GM12892 (cell line): ENCODE measurements at regions not wholly inside any gene's neighbourhood (a gene's known extent, or its start where the extent isn't known, plus 50 kb on each side); places are given as distances from the start of the nearest gene placed in this dataset.

Experiments
- POLR2A ChIP-seq: IDR thresholded peaks from 2 replicates; pipeline ENCODE4 v1.6.1; 2011; ENCODE audit warnings: low read depth, low read length, control low read depth
- TAF1 ChIP-seq: IDR thresholded peaks from 2 replicates; pipeline ENCODE4 v1.6.1; 2011; ENCODE audit warnings: low read depth, mild to moderate bottlenecking, control low read depth, low read length, borderline replicate concordance

DNA sequence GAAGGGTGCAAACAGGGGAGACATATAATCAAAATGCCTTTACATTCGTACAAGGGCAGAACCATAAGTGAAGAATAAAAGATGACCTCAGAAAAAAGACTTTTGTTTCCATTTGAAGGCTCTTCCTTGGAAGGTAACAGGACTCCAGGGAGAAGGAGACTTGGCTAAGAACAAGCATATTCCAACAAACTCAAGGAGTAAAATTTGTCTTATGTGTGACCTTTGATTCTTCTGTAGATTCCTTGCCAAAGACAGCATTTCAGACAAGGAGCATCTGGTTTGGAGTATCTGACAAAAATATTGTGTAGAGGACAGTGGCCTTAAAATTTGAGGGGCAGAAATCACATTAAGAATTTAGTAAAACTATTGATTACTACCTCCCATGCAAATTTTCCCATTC is 991.9 kb downstream of the FLRT2 start:
- no peak for TF ChIP-seq POLR2A
- no peak for TF ChIP-seq TAF1
